ENCODE measurements at regions not wholly inside any gene's neighbourhood (a gene's known extent, or its start where the extent isn't known, plus 50 kb on each side); places are given as distances from the start of the nearest gene placed in this dataset.

DNA sequence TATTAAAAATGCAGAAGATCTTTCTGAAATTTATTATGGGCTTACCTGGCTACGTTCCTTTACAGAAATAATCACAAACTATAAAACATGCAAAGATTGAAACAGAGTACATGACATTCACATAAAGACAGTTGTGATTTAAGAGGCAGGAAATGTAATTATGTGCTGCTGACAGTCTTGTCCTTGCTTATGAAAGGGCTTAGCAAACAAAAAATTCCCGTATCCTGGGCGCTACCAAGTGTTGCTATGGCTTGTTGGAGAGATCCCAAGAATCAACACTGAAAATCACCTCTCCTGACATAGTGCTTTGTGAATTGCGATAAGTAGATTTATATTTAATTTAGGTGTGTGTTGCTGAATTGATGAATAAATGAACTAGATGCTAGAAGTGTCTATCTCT is 352.5 kb upstream of the C9orf72 start:
- CTCF ChIA-PET (ENCODE audit: partially characterized antibody), result no interaction called here
- POLR2A ChIA-PET (ENCODE audit: partially characterized antibody), result no interaction called here
- Mint-ChIP-seq H3K9me3 (peaks cover 0 to 4% (median 0%) of the 10 kb centered on the region in 8 donors), H3K36me3 (no peaks in the 10 kb centered on the region), H3K27ac (no peak overlapping the region), H3K27me3 (no peaks in the 10 kb centered on the region), H3K4me3 (no peak overlapping the region), H3K4me1 (no peaks in the 10 kb centered on the region)
- no peak for DNase-seq
- intact Hi-C loops (cut with micrococcal nuclease), result no loop called here
- no peaks in the 10 kb centered on the region for H3K27me3 ChIP-seq (ENCODE audit: insufficient read depth, low read length)
- H3K27ac ChIP-seq (ENCODE audit: low read depth, low read length), result no peak overlapping the region
- no peaks in the 10 kb centered on the region for H3K36me3 ChIP-seq (ENCODE audit: insufficient read depth, low read length)
- no peak overlapping the region for H3K4me3 ChIP-seq (ENCODE audit: low read length in 2 of 2)
- H3K4me1 ChIP-seq (ENCODE audit: insufficient read depth, low read length), result no peaks in the 10 kb centered on the region
- H3K9me3 ChIP-seq (ENCODE audit: control insufficient read depth in 1 of 2, low read length in 2 of 2), result no peaks in the 10 kb centered on the region

DNA sequence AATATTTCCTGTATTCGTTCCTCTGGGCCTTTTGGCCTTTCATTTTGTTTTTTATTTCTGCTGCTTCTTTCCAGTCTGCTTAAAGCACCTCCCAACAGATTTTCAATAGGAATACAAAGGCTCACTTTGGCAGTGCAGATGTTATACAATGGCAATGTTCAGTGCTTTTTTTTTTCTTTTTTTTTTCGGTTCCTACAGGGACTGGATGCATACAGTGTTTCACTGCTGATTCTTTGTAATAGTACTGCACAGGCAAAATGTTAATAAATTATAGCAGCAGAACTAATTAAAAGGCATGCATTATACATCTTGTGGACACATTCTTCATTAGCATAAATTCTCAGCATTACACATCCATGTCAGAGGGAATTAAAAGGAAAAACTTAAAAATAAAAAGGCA is 356.6 kb upstream of the C9orf72 start:
- no peaks in the 10 kb centered on the region for H3K4me1 ChIP-seq (ENCODE audit: insufficient read depth, low read length)
- no peak for DNase-seq
- H3K4me3 ChIP-seq (ENCODE audit: low read length in 2 of 2), result no peak overlapping the region
- Mint-ChIP-seq H3K36me3 (no peaks in the 10 kb centered on the region), H3K4me3 (no peak overlapping the region), H3K4me1 (no peaks in the 10 kb centered on the region), H3K27me3 (no peaks in the 10 kb centered on the region), H3K9me3 (peaks cover 0 to 3% (median 0%) of the 10 kb centered on the region in 8 donors), H3K27ac (no peak overlapping the region)
- ChIA-PET POLR2A (ENCODE audit: partially characterized antibody) (no interaction called here), CTCF (ENCODE audit: partially characterized antibody) (no interaction called here)
- no peaks in the 10 kb centered on the region for H3K9me3 ChIP-seq (ENCODE audit: control insufficient read depth in 1 of 2, low read length in 2 of 2)
- no peaks in the 10 kb centered on the region for H3K36me3 ChIP-seq (ENCODE audit: insufficient read depth, low read length)
- H3K27me3 ChIP-seq (ENCODE audit: insufficient read depth, low read length), result no peaks in the 10 kb centered on the region
- intact Hi-C loops (cut with micrococcal nuclease), result no loop called here
- H3K27ac ChIP-seq (ENCODE audit: low read depth, low read length), result no peak overlapping the region

DNA sequence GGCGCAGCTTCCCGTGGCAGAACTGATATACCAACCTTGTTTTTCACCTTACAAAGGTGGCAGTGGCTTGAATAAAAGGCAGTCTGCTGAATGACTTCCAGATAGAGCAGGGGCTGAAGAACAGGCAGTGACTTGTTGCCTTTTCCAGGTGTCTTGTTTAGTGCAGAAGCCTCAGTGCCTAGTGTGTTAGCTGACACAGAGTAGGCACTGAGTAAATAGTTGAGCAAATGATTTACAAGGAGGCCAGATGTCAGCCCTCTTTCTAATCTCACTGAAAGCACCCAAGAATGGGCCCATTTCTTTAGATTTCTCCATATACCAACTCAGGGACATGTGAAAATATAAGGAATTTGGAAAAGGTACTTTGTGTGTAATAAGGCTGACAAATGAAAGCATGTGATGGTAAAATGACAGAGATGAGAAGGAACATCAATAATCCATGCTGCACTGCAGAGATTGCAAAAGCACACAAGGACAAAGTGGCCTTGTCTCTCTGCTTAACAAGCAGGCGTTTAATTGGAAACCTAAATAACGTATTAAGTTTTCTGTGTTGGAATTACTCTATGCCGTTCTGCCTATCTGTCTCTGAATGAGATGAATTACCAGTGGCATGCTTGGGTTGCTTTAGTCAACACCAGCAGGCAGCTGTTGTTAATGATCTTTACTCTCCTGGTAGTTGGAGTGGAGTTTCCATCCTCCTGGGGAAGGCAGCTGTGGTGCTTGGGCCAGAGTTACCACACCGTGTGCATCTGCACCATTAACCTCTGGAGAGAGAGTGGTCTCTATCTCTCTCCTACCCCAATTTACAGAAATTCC is 360.1 kb upstream of the C9orf72 start:
- H3K27me3 Mint-ChIP-seq, result no peaks in the 10 kb centered on the region
- H3K27ac ChIP-seq (ENCODE audit: low read depth, low read length), result no peak overlapping the region
- CTCF ChIA-PET (ENCODE audit: partially characterized antibody), result no interaction called here
- H3K4me3 ChIP-seq (ENCODE audit: low read length in 2 of 2), result no peak overlapping the region
- POLR2A ChIA-PET (ENCODE audit: partially characterized antibody), result no interaction called here
- no peak for DNase-seq
- no peaks in the 10 kb centered on the region for H3K4me1 ChIP-seq (ENCODE audit: insufficient read depth, low read length)
- no peak overlapping the region for H3K4me3 Mint-ChIP-seq
- no peaks in the 10 kb centered on the region for H3K36me3 ChIP-seq (ENCODE audit: insufficient read depth, low read length)
- no peaks in the 10 kb centered on the region for H3K27me3 ChIP-seq (ENCODE audit: insufficient read depth, low read length)
- H3K36me3 Mint-ChIP-seq, result no peaks in the 10 kb centered on the region
- no peak overlapping the region for H3K27ac Mint-ChIP-seq
- intact Hi-C loops (cut with micrococcal nuclease), result no loop called here
- H3K9me3 ChIP-seq (ENCODE audit: control insufficient read depth in 1 of 2, low read length in 2 of 2), result no peaks in the 10 kb centered on the region
- no peaks in the 10 kb centered on the region for H3K4me1 Mint-ChIP-seq
- peaks cover 0 to 3% (median 0%) of the 10 kb centered on the region in 8 donors for H3K9me3 Mint-ChIP-seq

DNA sequence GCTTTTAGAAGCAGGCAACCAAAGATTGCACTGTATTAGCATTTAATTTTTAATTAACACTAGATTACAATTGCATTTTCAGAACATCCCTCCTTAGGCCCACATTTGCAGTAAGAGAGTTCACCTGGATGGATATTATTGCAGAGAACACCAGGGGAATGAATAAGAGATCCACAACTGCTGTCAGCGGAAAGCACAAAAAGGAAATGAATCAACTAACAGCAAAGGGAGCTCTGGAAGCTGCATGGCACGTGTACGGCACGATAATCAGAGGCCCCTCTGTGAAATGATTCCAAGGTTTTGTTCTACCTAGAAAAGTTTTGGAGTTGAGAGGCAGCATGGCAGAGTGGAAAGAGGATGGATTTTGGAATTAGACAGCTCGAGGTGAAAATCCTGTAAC is 361.2 kb upstream of the C9orf72 start:
- H3K27ac Mint-ChIP-seq, result no peak overlapping the region
- peaks cover 0 to 3% (median 0%) of the 10 kb centered on the region in 8 donors for H3K9me3 Mint-ChIP-seq
- intact Hi-C loops (cut with micrococcal nuclease), result no loop called here
- Histone ChIP-seq H3K9me3 (ENCODE audit: control insufficient read depth in 1 of 2, low read length in 2 of 2) (no peaks in the 10 kb centered on the region), H3K27me3 (ENCODE audit: insufficient read depth, low read length) (no peaks in the 10 kb centered on the region), H3K4me3 (ENCODE audit: low read length in 2 of 2) (no peak overlapping the region), H3K27ac (ENCODE audit: low read depth, low read length) (no peak overlapping the region), H3K36me3 (ENCODE audit: insufficient read depth, low read length) (no peaks in the 10 kb centered on the region), H3K4me1 (ENCODE audit: insufficient read depth, low read length) (no peaks in the 10 kb centered on the region)
- no peaks in the 10 kb centered on the region for H3K36me3 Mint-ChIP-seq
- no peak for DNase-seq
- ChIA-PET POLR2A (ENCODE audit: partially characterized antibody) (no interaction called here), CTCF (ENCODE audit: partially characterized antibody) (no interaction called here)
- H3K4me3 Mint-ChIP-seq, result no peak overlapping the region
- H3K4me1 Mint-ChIP-seq, result no peaks in the 10 kb centered on the region
- no peaks in the 10 kb centered on the region for H3K27me3 Mint-ChIP-seq

DNA sequence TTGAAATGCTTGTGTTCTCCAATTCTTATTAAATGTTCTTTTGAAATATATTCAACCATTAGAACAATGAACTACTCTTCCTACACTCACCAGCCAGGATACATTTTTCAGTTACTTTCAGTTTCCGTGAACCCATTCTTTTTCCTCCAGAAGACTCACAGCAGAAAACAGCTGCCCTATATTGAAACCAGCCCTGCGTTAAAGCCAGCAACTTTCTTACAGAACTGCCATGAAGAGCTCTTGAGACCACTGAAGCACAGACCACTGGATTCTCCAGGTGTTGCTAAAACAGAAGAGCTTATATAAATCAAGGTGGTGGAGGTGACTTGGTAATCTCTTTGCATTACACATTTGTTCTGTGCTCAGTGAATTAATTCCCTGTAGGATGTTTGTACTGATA is 365.9 kb upstream of the C9orf72 start:
- Mint-ChIP-seq H3K9me3 (peaks cover 0 to 5% (median 0%) of the 10 kb centered on the region in 8 donors), H3K27ac (no peak overlapping the region), H3K4me1 (no peaks in the 10 kb centered on the region), H3K27me3 (no peaks in the 10 kb centered on the region), H3K36me3 (no peaks in the 10 kb centered on the region), H3K4me3 (no peak overlapping the region)
- H3K27ac ChIP-seq (ENCODE audit: low read depth, low read length), result no peak overlapping the region
- H3K36me3 ChIP-seq (ENCODE audit: insufficient read depth, low read length), result no peaks in the 10 kb centered on the region
- H3K9me3 ChIP-seq (ENCODE audit: control insufficient read depth in 1 of 2, low read length in 2 of 2), result no peaks in the 10 kb centered on the region
- intact Hi-C loops (cut with micrococcal nuclease), result no loop called here
- H3K27me3 ChIP-seq (ENCODE audit: insufficient read depth, low read length), result no peaks in the 10 kb centered on the region
- no peak for DNase-seq
- no peaks in the 10 kb centered on the region for H3K4me1 ChIP-seq (ENCODE audit: insufficient read depth, low read length)
- no peak overlapping the region for H3K4me3 ChIP-seq (ENCODE audit: low read length in 2 of 2)
- ChIA-PET POLR2A (ENCODE audit: partially characterized antibody) (no interaction called here), CTCF (ENCODE audit: partially characterized antibody) (no interaction called here)

DNA sequence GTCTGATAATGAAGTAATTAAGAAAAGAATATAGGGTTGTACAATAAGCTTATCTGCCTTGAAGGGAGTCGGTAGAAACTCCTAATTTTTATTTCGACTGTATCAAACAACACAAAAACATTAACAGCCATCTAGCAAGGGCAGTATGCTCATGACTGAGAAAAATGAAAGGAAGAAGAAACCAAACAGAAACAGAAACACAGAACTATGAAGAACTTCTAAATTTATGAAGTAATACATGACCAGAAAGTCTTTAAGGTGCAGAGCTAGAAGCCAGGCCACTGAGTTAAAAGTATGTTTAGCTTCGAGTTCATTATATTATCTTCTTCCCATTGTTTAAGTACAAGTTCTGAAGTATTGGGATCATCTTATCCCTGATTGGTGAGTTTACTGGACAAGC is 367.3 kb upstream of the C9orf72 start:
- intact Hi-C loops (cut with micrococcal nuclease), result no loop called here
- CTCF ChIA-PET (ENCODE audit: partially characterized antibody), result no interaction called here
- no peaks in the 10 kb centered on the region for H3K4me1 Mint-ChIP-seq

DNA sequence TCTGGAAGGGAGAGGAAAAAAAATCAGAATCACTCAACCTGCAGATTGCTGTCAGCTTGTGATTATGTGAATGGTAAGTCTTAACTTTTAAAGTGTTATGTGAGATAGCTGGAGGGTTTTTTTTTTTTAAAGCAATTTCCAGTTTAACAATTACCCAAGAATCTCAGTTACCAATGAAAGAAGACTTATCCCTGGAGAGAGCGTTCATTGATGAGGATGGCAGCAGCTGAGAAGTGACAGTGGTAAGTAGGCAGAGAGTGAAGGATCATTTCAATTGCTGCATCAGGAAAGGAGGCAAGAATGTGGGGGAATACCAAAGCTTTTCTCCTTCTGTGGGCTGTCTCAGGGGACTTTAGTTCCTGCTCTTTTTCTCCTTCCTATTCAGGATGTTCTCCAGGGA is 370.2 kb upstream of the C9orf72 start:
- H3K4me1 ChIP-seq (ENCODE audit: insufficient read depth, low read length), result no peaks in the 10 kb centered on the region
- Mint-ChIP-seq H3K36me3 (no peaks in the 10 kb centered on the region), H3K4me3 (no peak overlapping the region), H3K9me3 (peaks cover 0 to 4% (median 0%) of the 10 kb centered on the region in 8 donors), H3K27me3 (no peaks in the 10 kb centered on the region), H3K4me1 (no peaks in the 10 kb centered on the region), H3K27ac (no peak overlapping the region)
- ChIA-PET POLR2A (ENCODE audit: partially characterized antibody) (no interaction called here), CTCF (ENCODE audit: partially characterized antibody) (no interaction called here)
- no peak overlapping the region for H3K27ac ChIP-seq (ENCODE audit: low read depth, low read length)
- DNase-seq, result no peak
- no peaks in the 10 kb centered on the region for H3K27me3 ChIP-seq (ENCODE audit: insufficient read depth, low read length)
- H3K36me3 ChIP-seq (ENCODE audit: insufficient read depth, low read length), result no peaks in the 10 kb centered on the region
- no peak overlapping the region for H3K4me3 ChIP-seq (ENCODE audit: low read length in 2 of 2)
- intact Hi-C loops (cut with micrococcal nuclease), result no loop called here
- no peaks in the 10 kb centered on the region for H3K9me3 ChIP-seq (ENCODE audit: control insufficient read depth in 1 of 2, low read length in 2 of 2)

More for the DNA sequence above, 367.3 kb upstream of the C9orf72 start:
- Histone ChIP-seq H3K27ac (ENCODE audit: low read depth, low read length) (no peak overlapping the region), H3K4me1 (ENCODE audit: insufficient read depth, low read length) (no peaks in the 10 kb centered on the region), H3K9me3 (ENCODE audit: control insufficient read depth in 1 of 2, low read length in 2 of 2) (no peaks in the 10 kb centered on the region), H3K4me3 (ENCODE audit: low read length in 2 of 2) (no peak overlapping the region), H3K27me3 (ENCODE audit: insufficient read depth, low read length) (no peaks in the 10 kb centered on the region), H3K36me3 (ENCODE audit: insufficient read depth, low read length) (no peaks in the 10 kb centered on the region)
- no peaks in the 10 kb centered on the region for H3K36me3 Mint-ChIP-seq
- H3K27ac Mint-ChIP-seq, result no peak overlapping the region
- POLR2A ChIA-PET (ENCODE audit: partially characterized antibody), result no interaction called here
- peaks cover 0 to 5% (median 0%) of the 10 kb centered on the region in 8 donors for H3K9me3 Mint-ChIP-seq
- H3K4me3 Mint-ChIP-seq, result no peak overlapping the region
- H3K27me3 Mint-ChIP-seq, result no peaks in the 10 kb centered on the region
- no peak for DNase-seq

DNA sequence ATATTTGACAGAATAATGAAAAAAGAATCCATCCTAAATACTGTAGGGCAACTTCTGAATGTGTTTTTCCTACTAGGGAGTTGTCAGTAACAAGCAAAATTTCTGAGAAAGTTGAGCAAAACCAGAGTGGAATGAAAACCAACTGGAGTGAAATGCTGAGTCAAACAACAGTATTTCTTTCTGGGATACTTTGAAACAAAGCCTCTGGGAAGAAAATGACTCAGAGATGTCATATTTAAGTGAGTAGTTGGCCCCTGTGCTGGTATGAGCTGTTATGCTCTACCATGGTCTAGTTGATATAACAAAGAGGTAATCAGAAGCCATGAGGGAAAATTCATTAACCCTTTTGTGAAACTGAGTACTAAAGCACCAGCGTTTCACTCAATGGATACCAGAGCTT is 372.1 kb upstream of the C9orf72 start:
- intact Hi-C loops (cut with micrococcal nuclease), result no loop called here
- H3K4me1 ChIP-seq (ENCODE audit: insufficient read depth, low read length), result no peaks in the 10 kb centered on the region
- H3K36me3 Mint-ChIP-seq, result no peaks in the 10 kb centered on the region

More for the DNA sequence above, 372.1 kb upstream of the C9orf72 start:
- Histone ChIP-seq H3K27ac (ENCODE audit: low read depth, low read length) (no peak overlapping the region), H3K36me3 (ENCODE audit: insufficient read depth, low read length) (no peaks in the 10 kb centered on the region), H3K4me3 (ENCODE audit: low read length in 2 of 2) (no peak overlapping the region), H3K9me3 (ENCODE audit: control insufficient read depth in 1 of 2, low read length in 2 of 2) (no peaks in the 10 kb centered on the region), H3K27me3 (ENCODE audit: insufficient read depth, low read length) (no peaks in the 10 kb centered on the region)
- no peaks in the 10 kb centered on the region for H3K27me3 Mint-ChIP-seq
- ChIA-PET POLR2A (ENCODE audit: partially characterized antibody) (no interaction called here), CTCF (ENCODE audit: partially characterized antibody) (no interaction called here)
- H3K4me3 Mint-ChIP-seq, result no peak overlapping the region
- H3K4me1 Mint-ChIP-seq, result no peaks in the 10 kb centered on the region
- no peak overlapping the region for H3K27ac Mint-ChIP-seq
- H3K9me3 Mint-ChIP-seq, result peaks cover 0 to 4% (median 2%) of the 10 kb centered on the region in 8 donors
- no peak for DNase-seq

Data from CD4-positive, alpha-beta memory T cell (primary cell).